ENCODE measurements at regions not wholly inside any gene's neighbourhood (a gene's known extent, or its start where the extent isn't known, plus 50 kb on each side); places are given as distances from the start of the nearest gene placed in this dataset.

DNA sequence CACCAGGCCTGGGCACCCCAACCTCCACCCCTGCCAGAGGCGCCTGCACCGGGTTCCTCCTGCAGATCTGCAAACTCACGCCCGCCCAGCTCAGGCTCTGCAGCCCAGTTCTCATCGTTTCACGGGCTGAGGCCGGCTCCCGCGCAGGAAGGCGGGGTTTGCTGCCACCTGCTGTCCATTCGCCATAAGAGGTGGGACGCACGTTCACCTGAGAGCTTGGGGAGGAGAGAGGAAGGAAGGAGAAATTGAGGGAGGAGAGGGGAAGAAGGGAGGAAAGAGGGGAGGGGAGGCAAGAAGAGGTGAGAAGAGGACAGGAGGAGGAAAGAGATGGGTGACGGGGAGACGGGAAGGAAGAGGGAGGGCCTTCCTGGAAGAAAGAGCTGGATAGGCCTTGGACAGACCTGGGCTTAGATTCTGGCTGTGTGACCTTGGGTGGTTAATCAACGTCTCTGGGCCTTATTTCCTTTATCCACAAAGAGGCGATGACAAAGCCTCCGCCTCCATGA lies 114.5 kb downstream of the ADRA2C start:
- no peak for TF ChIP-seq ARNT (IDR thresholded peaks at IDR 0.05)
- no peak for TF ChIP-seq FOXM1 (IDR thresholded peaks at IDR 0.05; ENCODE audit: borderline replicate concordance)
- TF ChIP-seq SP1 (IDR thresholded peaks at IDR 0.05): no peak
- TF ChIP-seq LEF1 (IDR thresholded peaks at IDR 0.05; ENCODE audit: borderline replicate concordance): no peak
- no peak for TF ChIP-seq NFRKB (IDR thresholded peaks at IDR 0.05)
- TF ChIP-seq SUZ12 (IDR thresholded peaks at IDR 0.05): no peak
- TF ChIP-seq FOXA1 (IDR thresholded peaks at IDR 0.05): no peak
- no peak for TF ChIP-seq ZNF384 (IDR thresholded peaks at IDR 0.05)
- TF ChIP-seq BHLHE40 (IDR thresholded peaks at IDR 0.05; ENCODE audit: borderline replicate concordance): no peak
- no peak for TF ChIP-seq PKNOX1 (IDR thresholded peaks at IDR 0.05)
- no peak for TF ChIP-seq FOXK2 (IDR thresholded peaks at IDR 0.05)
- no peak for TF ChIP-seq TARDBP (IDR thresholded peaks at IDR 0.05)
- no peak for TF ChIP-seq CTBP1 (IDR thresholded peaks at IDR 0.05; ENCODE audit: borderline replicate concordance)
- no peak for TF ChIP-seq ELF4 (IDR thresholded peaks at IDR 0.05)
